Cardiac muscle cell (in vitro differentiated cells and primary cell): ENCODE measurements at regions not wholly inside any gene's neighbourhood (a gene's known extent, or its start where the extent isn't known, plus 50 kb on each side); places are given as distances from the start of the nearest gene placed in this dataset.
"Not testable (repeated sequence)": the region's sequence is repeated elsewhere in the genome, so short reads cannot be mapped to it uniquely, and the experiment has no call there.

ENCODE experiments used
- DNase-seq, 2 donors: peaks; one replicate each; pipeline versions ENCODE4 v3.0.0 to v3.0.0-alpha.2; 2010 to 2017; ENCODE audit warnings: low read depth in 1 of 2, low spot score in 1 of 2
- H3K27ac ChIP-seq: fragments of 200-600 bp; sonication (generic); 2 replicates; pipeline ENCODE4 v1.5.1; 2016
- H3K27me3 ChIP-seq: fragments of 200-600 bp; sonication (generic); 2 replicates; pipeline ENCODE4 v1.6.0; 2016; ENCODE audit warnings: control low read depth
- H3K36me3 ChIP-seq: fragments of 200-600 bp; sonication (generic); 2 replicates; pipeline ENCODE4 v1.5.1; 2016; ENCODE audit warnings: control low read depth
- H3K4me1 ChIP-seq: fragments of 200-600 bp; sonication (generic); 2 replicates; pipeline ENCODE4 v1.8.1; 2017; ENCODE audit warnings: low read depth, mild to moderate bottlenecking, mixed run types
- H3K4me3 ChIP-seq: fragments of 200-600 bp; sonication (generic); 2 replicates; pipeline ENCODE4 v1.5.1; 2016; ENCODE audit warnings: mild to moderate bottlenecking
- H3K9me3 ChIP-seq: fragments of 200-600 bp; sonication (generic); 2 replicates; pipeline ENCODE4 v1.5.1; 2017; ENCODE audit warnings: low read depth, mild to moderate bottlenecking, control low read depth
- CTCF ChIP-seq: IDR thresholded peaks from 2 replicates; pipeline ENCODE4 v1.5.1; 2012; ENCODE audit warnings: low read depth, mild to moderate bottlenecking, low read length

- Histone ChIP-seq H3K9me3 (no peaks in the 10 kb centered on the region), H3K27ac (no peak overlapping the region), H3K4me3 (no peak overlapping the region), H3K4me1 (no peaks in the 10 kb centered on the region), H3K27me3 (no peaks in the 10 kb centered on the region), H3K36me3 (no peaks in the 10 kb centered on the region)
- DNase-seq: no peak
- TF ChIP-seq CTCF: no peak
Measured at GRCh38 chr9:22189471-22189870, 180.4 kb upstream of the CDKN2B start.

GRCh38 chr9:22197000-22197399, 187.9 kb upstream of the CDKN2B start:
- H3K27me3 ChIP-seq, H3K27ac ChIP-seq, H3K9me3 ChIP-seq, H3K36me3 ChIP-seq, DNase-seq, H3K4me1 ChIP-seq, H3K4me3 ChIP-seq: not testable (repeated sequence)

GRCh38 chr9:22198681-22199080, 189.6 kb upstream of the CDKN2B start:
- Histone ChIP-seq H3K27me3 (no peaks in the 10 kb centered on the region), H3K27ac (no peak overlapping the region), H3K36me3 (no peaks in the 10 kb centered on the region), H3K4me1 (no peaks in the 10 kb centered on the region), H3K4me3 (no peak overlapping the region), H3K9me3 (no peaks in the 10 kb centered on the region)
- no peak for TF ChIP-seq CTCF
- no peak for DNase-seq

GRCh38 chr9:22201256-22201655, 192.2 kb upstream of the CDKN2B start:
- no peak for DNase-seq
- no peak overlapping the region for H3K4me3 ChIP-seq
- H3K4me1 ChIP-seq: no peaks in the 10 kb centered on the region
- no peak overlapping the region for H3K27ac ChIP-seq
- no peak for TF ChIP-seq CTCF
- H3K36me3 ChIP-seq: no peaks in the 10 kb centered on the region
- no peaks in the 10 kb centered on the region for H3K9me3 ChIP-seq
- H3K27me3 ChIP-seq: no peaks in the 10 kb centered on the region

- Histone ChIP-seq H3K36me3 (no peaks in the 10 kb centered on the region), H3K4me3 (no peak overlapping the region), H3K27ac (no peak overlapping the region), H3K27me3 (no peaks in the 10 kb centered on the region), H3K4me1 (no peaks in the 10 kb centered on the region), H3K9me3 (no peaks in the 10 kb centered on the region)
- peak in 1 of 2 donors; percentile 67 for DNase-seq
- no peak for TF ChIP-seq CTCF
Measured at GRCh38 chr9:22203371-22204138, 194.4 kb upstream of the CDKN2B start.

GRCh38 chr9:22204240-22204639, 195.1 kb upstream of the CDKN2B start:
- TF ChIP-seq CTCF: no peak

More at GRCh38 chr9:22204240-22204639, 195.1 kb upstream of the CDKN2B start:
- H3K27ac ChIP-seq: no peak overlapping the region
- H3K9me3 ChIP-seq: no peaks in the 10 kb centered on the region
- H3K4me1 ChIP-seq: no peaks in the 10 kb centered on the region
- DNase-seq: no peak
- no peak overlapping the region for H3K4me3 ChIP-seq
- no peaks in the 10 kb centered on the region for H3K36me3 ChIP-seq
- no peaks in the 10 kb centered on the region for H3K27me3 ChIP-seq
